Mesendoderm (in vitro differentiated cells): ENCODE measurements at regions not wholly inside any gene's neighbourhood (a gene's known extent, or its start where the extent isn't known, plus 50 kb on each side); places are given as distances from the start of the nearest gene placed in this dataset.
A peak's percentile ranks its signal among the peaks of the same experiment; 100 is the strongest.
"Not testable (repeated sequence)": the region's sequence is repeated elsewhere in the genome, so short reads cannot be mapped to it uniquely, and the experiment has no call there.

Experiments used
- DNase-seq: peaks from one replicate; pipeline ENCODE4 v3.0.0; 2013
- H2AK5ac ChIP-seq: 2 replicates; pipeline ENCODE4 v1.6.1; 2013; ENCODE audit warnings: low read length, inconsistent platforms
- H2BK120ac ChIP-seq: 2 replicates; pipeline ENCODE4 v1.6.1; 2013; ENCODE audit warnings: low read depth, mild to moderate bottlenecking, low read length, moderate library complexity, mixed read lengths
- H2BK15ac ChIP-seq: replicated peaks from 2 replicates; pipeline ENCODE4 v1.6.1; 2013; ENCODE audit warnings: low read depth, mild to moderate bottlenecking, moderate library complexity
- H2BK5ac ChIP-seq: 2 replicates; pipeline ENCODE4 v1.6.1; 2013; ENCODE audit warnings: low read length, inconsistent platforms
- H3K18ac ChIP-seq: 2 replicates; pipeline ENCODE4 v1.6.1; 2013; ENCODE audit warnings: mild to moderate bottlenecking, low read length, mixed read lengths
- H3K23ac ChIP-seq: one replicate; pipeline ENCODE4 v1.6.1; 2013; ENCODE audit warnings: low read length
- H3K27ac ChIP-seq: 2 replicates; pipeline ENCODE4 v1.5.1; 2013; ENCODE audit warnings: low read depth, mild to moderate bottlenecking, inconsistent platforms, low read length, moderate library complexity
- H3K27me3 ChIP-seq: 2 replicates; pipeline ENCODE4 v1.6.1; 2013; ENCODE audit warnings: low read length, control low read depth, mild to moderate bottlenecking, inconsistent platforms; ENCODE audit not compliant: insufficient read depth, poor library complexity
- H3K36me3 ChIP-seq: 2 replicates; pipeline ENCODE4 v1.6.1; 2013; ENCODE audit warnings: low read length, inconsistent platforms; ENCODE audit not compliant: control insufficient read depth, insufficient read depth
- H3K4ac ChIP-seq: one replicate; pipeline ENCODE4 v1.6.1; 2013; ENCODE audit warnings: low read depth, mild to moderate bottlenecking, low read length, moderate library complexity
- H3K4me1 ChIP-seq: 2 replicates; pipeline ENCODE4 v1.6.1; 2013; ENCODE audit warnings: low read depth, low read length, inconsistent platforms; ENCODE audit not compliant: control insufficient read depth
- H3K4me2 ChIP-seq: 2 replicates; pipeline ENCODE4 v1.6.1; 2013; ENCODE audit warnings: low read length
- H3K4me3 ChIP-seq: 2 replicates; pipeline ENCODE4 v1.5.1; 2013; ENCODE audit warnings: mild to moderate bottlenecking, low read length
- H3K56ac ChIP-seq: one replicate; pipeline ENCODE4 v1.6.1; 2013; ENCODE audit warnings: low read length
- H3K79me1 ChIP-seq: 2 replicates; pipeline ENCODE4 v1.6.1; 2013; ENCODE audit warnings: low read length, inconsistent platforms
- H3K79me2 ChIP-seq: 2 replicates; pipeline ENCODE4 v1.6.1; 2013; ENCODE audit warnings: mild to moderate bottlenecking, low read length; ENCODE audit not compliant: control insufficient read depth, insufficient read depth
- H3K9ac ChIP-seq: 2 replicates; pipeline ENCODE4 v1.6.1; 2013; ENCODE audit warnings: low read length, inconsistent platforms
- H4K5ac ChIP-seq: one replicate; pipeline ENCODE4 v1.6.1; 2013; ENCODE audit warnings: low read length
- H4K8ac ChIP-seq: one replicate; pipeline ENCODE4 v1.6.1; 2013; ENCODE audit warnings: low read depth, mild to moderate bottlenecking, control low read depth, low read length, moderate library complexity
- WGBS: extraction: QIAGEN DNeasy Blood & Tissue Kit; methylation state at CpG from one replicate; pipeline ENCODE4 v1.1.7; 2013; ENCODE audit warnings: low lambda C conversion rate, missing lambda C conversion rate; ENCODE audit not compliant: insufficient coverage; ENCODE audit errors: extremely low coverage; 5-methylcytosine and 5-hydroxymethylcytosine counted together

GRCh38 chr6:126720304-126720703 is 380.4 kb downstream of the CENPW start:
- no peak overlapping the region for H3K9ac ChIP-seq
- H3K79me1 ChIP-seq, result no peaks in the 10 kb centered on the region
- H2BK120ac ChIP-seq, result no peak overlapping the region
- no peak overlapping the region for H4K5ac ChIP-seq
- H3K4me1 ChIP-seq, result no peaks in the 10 kb centered on the region
- H3K4me2 ChIP-seq, result no peak overlapping the region
- DNase-seq, result no peak
- H3K36me3 ChIP-seq, result no peaks in the 10 kb centered on the region
- H2AK5ac ChIP-seq, result no peak overlapping the region
- H3K4ac ChIP-seq, result no peak overlapping the region
- H3K27me3 ChIP-seq, result no peaks in the 10 kb centered on the region
- no peak overlapping the region for H3K27ac ChIP-seq
- no peak overlapping the region for H4K8ac ChIP-seq
- H3K56ac ChIP-seq, result no peak overlapping the region
- H3K18ac ChIP-seq, result no peak overlapping the region
- no peaks in the 10 kb centered on the region for H3K79me2 ChIP-seq
- H3K23ac ChIP-seq, result no peak overlapping the region
- no peak overlapping the region for H2BK5ac ChIP-seq
- H2BK15ac ChIP-seq, result no peak overlapping the region
- no peak overlapping the region for H3K4me3 ChIP-seq

GRCh38 chr6:126721581-126722160 is 381.8 kb downstream of the CENPW start:
- no peak overlapping the region for H3K4me3 ChIP-seq
- no peak overlapping the region for H3K27ac ChIP-seq
- H2BK120ac ChIP-seq, result no peak overlapping the region
- H2AK5ac ChIP-seq, result no peak overlapping the region
- no peak overlapping the region for H3K56ac ChIP-seq
- no peak overlapping the region for H4K5ac ChIP-seq
- no peak overlapping the region for H2BK5ac ChIP-seq
- DNase-seq, result no peak
- no peaks in the 10 kb centered on the region for H3K27me3 ChIP-seq
- H3K4ac ChIP-seq, result no peak overlapping the region
- no peak overlapping the region for H3K23ac ChIP-seq
- H3K18ac ChIP-seq, result no peak overlapping the region
- no peak overlapping the region for H2BK15ac ChIP-seq
- H3K9ac ChIP-seq, result no peak overlapping the region
- H3K4me1 ChIP-seq, result no peaks in the 10 kb centered on the region
- no peaks in the 10 kb centered on the region for H3K79me1 ChIP-seq
- no peaks in the 10 kb centered on the region for H3K79me2 ChIP-seq
- no peak overlapping the region for H4K8ac ChIP-seq
- WGBS, result no CpG with 5 or more reads among the region's 1 CpG
- no peak overlapping the region for H3K4me2 ChIP-seq
- no peaks in the 10 kb centered on the region for H3K36me3 ChIP-seq

- no peaks in the 10 kb centered on the region for H3K79me2 ChIP-seq
- H3K79me1 ChIP-seq, result no peaks in the 10 kb centered on the region
- H3K27ac ChIP-seq, result no peak overlapping the region
Observed at GRCh38 chr6:126722411-126722810, 382.5 kb downstream of the CENPW start.

GRCh38 chr6:126723541-126724170 is 383.7 kb downstream of the CENPW start:
- Histone ChIP-seq H3K27me3 (no peaks in the 10 kb centered on the region), H3K4ac (no peak overlapping the region), H3K18ac (no peak overlapping the region), H3K4me3 (no peak overlapping the region), H3K56ac (peak overlapping the region; percentile 47), H2BK5ac (peak overlapping the region; percentile 59), H4K5ac (no peak overlapping the region), H3K23ac (no peak overlapping the region), H3K79me1 (no peaks in the 10 kb centered on the region), H2AK5ac (no peak overlapping the region), H2BK15ac (no peak overlapping the region), H3K79me2 (no peaks in the 10 kb centered on the region), H3K36me3 (no peaks in the 10 kb centered on the region), H3K4me2 (no peak overlapping the region), H3K27ac (no peak overlapping the region), H4K8ac (no peak overlapping the region), H3K4me1 (no peaks in the 10 kb centered on the region), H3K9ac (no peak overlapping the region), H2BK120ac (no peak overlapping the region)
- WGBS, result no CpG with 5 or more reads among the region's 10 CpGs
- DNase-seq, result no peak

More at GRCh38 chr6:126722411-126722810, 382.5 kb downstream of the CENPW start:
- WGBS, result no CpG with 5 or more reads among the region's 2 CpGs
- Histone ChIP-seq H2BK15ac (no peak overlapping the region), H3K4me1 (no peaks in the 10 kb centered on the region), H2AK5ac (no peak overlapping the region), H3K4me3 (no peak overlapping the region), H2BK5ac (no peak overlapping the region), H3K23ac (no peak overlapping the region), H3K18ac (no peak overlapping the region), H4K5ac (no peak overlapping the region), H2BK120ac (no peak overlapping the region), H3K4me2 (no peak overlapping the region), H3K36me3 (no peaks in the 10 kb centered on the region), H3K9ac (no peak overlapping the region), H3K56ac (no peak overlapping the region), H3K27me3 (no peaks in the 10 kb centered on the region), H4K8ac (no peak overlapping the region), H3K4ac (no peak overlapping the region)
- DNase-seq, result no peak

- no peak overlapping the region for H3K23ac ChIP-seq
- DNase-seq, result peak; percentile 48
- no peak overlapping the region for H3K27ac ChIP-seq
- no peak overlapping the region for H4K8ac ChIP-seq
- H3K4ac ChIP-seq, result no peak overlapping the region
- no peak overlapping the region for H2BK15ac ChIP-seq
- no peak overlapping the region for H2AK5ac ChIP-seq
- H2BK120ac ChIP-seq, result peak overlapping the region; percentile 73
- no peaks in the 10 kb centered on the region for H3K79me1 ChIP-seq
- no peak overlapping the region for H2BK5ac ChIP-seq
- no CpG with 5 or more reads among the region's 2 CpGs for whole genome bisulfite sequencing
- no peak overlapping the region for H4K5ac ChIP-seq
- H3K4me2 ChIP-seq, result no peak overlapping the region
- no peaks in the 10 kb centered on the region for H3K79me2 ChIP-seq
- no peaks in the 10 kb centered on the region for H3K27me3 ChIP-seq
- H3K4me3 ChIP-seq, result no peak overlapping the region
- no peak overlapping the region for H3K56ac ChIP-seq
- H3K9ac ChIP-seq, result no peak overlapping the region
- H3K4me1 ChIP-seq, result no peaks in the 10 kb centered on the region
- no peaks in the 10 kb centered on the region for H3K36me3 ChIP-seq
- no peak overlapping the region for H3K18ac ChIP-seq
Observed at GRCh38 chr6:126724821-126725220, 384.9 kb downstream of the CENPW start.

GRCh38 chr6:126726454-126726853 is 386.5 kb downstream of the CENPW start:
- not testable (repeated sequence) for H4K8ac ChIP-seq, H3K18ac ChIP-seq, H3K36me3 ChIP-seq, H3K56ac ChIP-seq, H3K79me2 ChIP-seq, H3K4me2 ChIP-seq, H3K27me3 ChIP-seq, H2AK5ac ChIP-seq, H3K27ac ChIP-seq, H3K9ac ChIP-seq, H2BK15ac ChIP-seq, H3K4ac ChIP-seq, H2BK120ac ChIP-seq, H3K4me1 ChIP-seq, DNase-seq, H2BK5ac ChIP-seq, H4K5ac ChIP-seq, H3K79me1 ChIP-seq, H3K4me3 ChIP-seq, H3K23ac ChIP-seq
- WGBS, result no CpG with 5 or more reads among the region's 7 CpGs
